ENCODE measurements at regions not wholly inside any gene's neighbourhood (a gene's known extent, or its start where the extent isn't known, plus 50 kb on each side); places are given as distances from the start of the nearest gene placed in this dataset.

- no peaks in the 10 kb centered on the region for H3K9me1 ChIP-seq (replicated peaks; ENCODE audit: control insufficient read depth, extremely low read depth, insufficient read depth, low read length)
- intact Hi-C loops (cut with micrococcal nuclease) (no loop called here), dilution Hi-C loops (cut with MboI; ENCODE audit: extremely low pct_ligation_motif_present, low sequenced_read_pairs) (no loop called here)
- TF ChIP-seq EZH2 (IDR thresholded peaks at IDR 0.05; ENCODE audit: borderline replicate concordance, low read depth, low read length, severe bottlenecking) (no peak), POLR2A (IDR thresholded peaks at IDR 0.05; ENCODE audit: low read depth, low read length) (no peak), POLR2AphosphoS5 (IDR thresholded peaks at IDR 0.05; ENCODE audit: insufficient read depth, low read depth, low read length) (no peak), MYC (IDR thresholded peaks at IDR 0.05; ENCODE audit: low read depth, low read length) (no peak), GATA2 (IDR thresholded peaks at IDR 0.05; ENCODE audit: insufficient read depth, insufficient read length, low read depth, low read length) (no peak), JUN (IDR thresholded peaks at IDR 0.05; ENCODE audit: borderline replicate concordance, insufficient read depth, insufficient read length, low read depth) (no peak), FOS (IDR thresholded peaks at IDR 0.05; ENCODE audit: borderline replicate concordance, insufficient read depth, low read length) (no peak)
- TF ChIP-seq, protein P1, sequence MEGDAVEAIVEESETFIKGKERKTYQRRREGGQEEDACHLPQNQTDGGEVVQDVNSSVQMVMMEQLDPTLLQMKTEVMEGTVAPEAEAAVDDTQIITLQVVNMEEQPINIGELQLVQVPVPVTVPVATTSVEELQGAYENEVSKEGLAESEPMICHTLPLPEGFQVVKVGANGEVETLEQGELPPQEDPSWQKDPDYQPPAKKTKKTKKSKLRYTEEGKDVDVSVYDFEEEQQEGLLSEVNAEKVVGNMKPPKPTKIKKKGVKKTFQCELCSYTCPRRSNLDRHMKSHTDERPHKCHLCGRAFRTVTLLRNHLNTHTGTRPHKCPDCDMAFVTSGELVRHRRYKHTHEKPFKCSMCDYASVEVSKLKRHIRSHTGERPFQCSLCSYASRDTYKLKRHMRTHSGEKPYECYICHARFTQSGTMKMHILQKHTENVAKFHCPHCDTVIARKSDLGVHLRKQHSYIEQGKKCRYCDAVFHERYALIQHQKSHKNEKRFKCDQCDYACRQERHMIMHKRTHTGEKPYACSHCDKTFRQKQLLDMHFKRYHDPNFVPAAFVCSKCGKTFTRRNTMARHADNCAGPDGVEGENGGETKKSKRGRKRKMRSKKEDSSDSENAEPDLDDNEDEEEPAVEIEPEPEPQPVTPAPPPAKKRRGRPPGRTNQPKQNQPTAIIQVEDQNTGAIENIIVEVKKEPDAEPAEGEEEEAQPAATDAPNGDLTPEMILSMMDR (IDR thresholded peaks at IDR 0.05; ENCODE audit: extremely low read depth in 1 of 2, insufficient read depth in 1 of 2, low read depth in 1 of 2, low read length in 2 of 2) = no peak
- TF ChIP-seq, protein P2, sequence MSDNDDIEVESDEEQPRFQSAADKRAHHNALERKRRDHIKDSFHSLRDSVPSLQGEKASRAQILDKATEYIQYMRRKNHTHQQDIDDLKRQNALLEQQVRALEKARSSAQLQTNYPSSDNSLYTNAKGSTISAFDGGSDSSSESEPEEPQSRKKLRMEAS (IDR thresholded peaks at IDR 0.05; ENCODE audit: insufficient read depth, insufficient read length) = no peak
- FAIRE-seq (no peak), DNase-seq (ENCODE audit: low read depth, low spot score) (no peak)
- H3K9ac ChIP-seq (replicated peaks; ENCODE audit: extremely low read depth, insufficient read depth, low read length) = no peak overlapping the region
- no peaks in the 10 kb centered on the region for H3K4me1 ChIP-seq (ENCODE audit: control insufficient read depth, extremely low read depth, insufficient read depth, low read length)
- ChIA-PET POLR2A (no interaction called here), CTCF (no interaction called here)
- no peaks in the 10 kb centered on the region for H3K27me3 ChIP-seq (ENCODE audit: control insufficient read depth in 2 of 2, insufficient read depth in 2 of 2, low read length in 2 of 2)
- BruUV-seq (replicated peaks) = no TSS peak
- no peaks in the 10 kb centered on the region for H3K79me2 ChIP-seq (ENCODE audit: control insufficient read depth, insufficient read depth, low read length)
- H3K27ac ChIP-seq (ENCODE audit: insufficient read depth, low read depth, low read length) = no peak overlapping the region
- no peak overlapping the region for H3K4me2 ChIP-seq (ENCODE audit: insufficient read depth, low read length)
- no peaks in the 10 kb centered on the region for H3K36me3 ChIP-seq (ENCODE audit: control insufficient read depth in 2 of 2, extremely low read depth in 1 of 2, insufficient read depth in 2 of 2, low read length in 2 of 2)
- H3K4me3 ChIP-seq (replicated peaks in 1 of 3; ENCODE audit: insufficient read depth in 1 of 3, low read depth in 1 of 3, low read length in 3 of 3) = no peak overlapping the region
- H4K20me1 ChIP-seq (replicated peaks; ENCODE audit: control insufficient read depth, extremely low read depth, insufficient read depth, low read length) = no peaks in the 10 kb centered on the region
- H2AFZ ChIP-seq (ENCODE audit: low read depth, low read length) = no peak overlapping the region
- H3K9me3 ChIP-seq (replicated peaks; ENCODE audit: control insufficient read depth, insufficient read depth, low read length) = no peaks in the 10 kb centered on the region
Observed at GRCh38 chr10:111158595-111158994, 81.8 kb downstream of the ADRA2A start.

Measured in endothelial cell of umbilical vein (primary cell).